ENCODE measurements at regions not wholly inside any gene's neighbourhood (a gene's known extent, or its start where the extent isn't known, plus 50 kb on each side); places are given as distances from the start of the nearest gene placed in this dataset.

- H3K4me2 ChIP-seq: no peak overlapping the region
- H3K36me3 ChIP-seq (ENCODE audit: insufficient read depth): no peaks in the 10 kb centered on the region
- TF ChIP-seq CTCF (conservative IDR thresholded peaks at IDR 0.05; ENCODE audit: low read depth, low read length): no peak
- H3K27ac ChIP-seq: no peak overlapping the region
- H3K79me2 ChIP-seq (ENCODE audit: insufficient read depth, low read depth): no peaks in the 10 kb centered on the region
- H4K20me1 ChIP-seq (ENCODE audit: insufficient read depth): no peaks in the 10 kb centered on the region
- no peaks in the 10 kb centered on the region for H3K27me3 ChIP-seq (ENCODE audit: insufficient read depth, low read depth)
- H3K4me1 ChIP-seq (ENCODE audit: low read depth, poor library complexity, severe bottlenecking): no peaks in the 10 kb centered on the region
- H3K4me3 ChIP-seq (IDR thresholded peaks at IDR 0.05; ENCODE audit: insufficient read depth, low read depth, low read length): no peak overlapping the region
- no peak overlapping the region for H3K9ac ChIP-seq
- H2AFZ ChIP-seq (ENCODE audit: low read depth): no peak overlapping the region
Measured at GRCh38 chr5:3845230-3845629, 249.6 kb downstream of the IRX1 start.

GRCh38 chr5:3852161-3852916 is 256.7 kb downstream of the IRX1 start:
- H3K79me2 ChIP-seq (ENCODE audit: insufficient read depth, low read depth): no peaks in the 10 kb centered on the region
- H3K4me3 ChIP-seq (IDR thresholded peaks at IDR 0.05; ENCODE audit: insufficient read depth, low read depth, low read length): no peak overlapping the region
- no peak overlapping the region for H2AFZ ChIP-seq (ENCODE audit: low read depth)
- H3K27me3 ChIP-seq (ENCODE audit: insufficient read depth, low read depth): no peaks in the 10 kb centered on the region
- no peak overlapping the region for H3K4me2 ChIP-seq
- H3K9ac ChIP-seq: no peak overlapping the region
- no peaks in the 10 kb centered on the region for H4K20me1 ChIP-seq (ENCODE audit: insufficient read depth)
- no peak for TF ChIP-seq CTCF (conservative IDR thresholded peaks at IDR 0.05; ENCODE audit: low read depth, low read length)
- no peaks in the 10 kb centered on the region for H3K36me3 ChIP-seq (ENCODE audit: insufficient read depth)
- H3K4me1 ChIP-seq (ENCODE audit: low read depth, poor library complexity, severe bottlenecking): no peaks in the 10 kb centered on the region
- no peak overlapping the region for H3K27ac ChIP-seq

- no peaks in the 10 kb centered on the region for H3K79me2 ChIP-seq (ENCODE audit: insufficient read depth, low read depth)
- H3K36me3 ChIP-seq (ENCODE audit: insufficient read depth): no peaks in the 10 kb centered on the region
- no peaks in the 10 kb centered on the region for H3K27me3 ChIP-seq (ENCODE audit: insufficient read depth, low read depth)
- H3K4me2 ChIP-seq: no peak overlapping the region
- H3K9ac ChIP-seq: no peak overlapping the region
- no peaks in the 10 kb centered on the region for H4K20me1 ChIP-seq (ENCODE audit: insufficient read depth)
- no peak for TF ChIP-seq CTCF (conservative IDR thresholded peaks at IDR 0.05; ENCODE audit: low read depth, low read length)
- no peaks in the 10 kb centered on the region for H3K4me1 ChIP-seq (ENCODE audit: low read depth, poor library complexity, severe bottlenecking)
- no peak overlapping the region for H3K4me3 ChIP-seq (IDR thresholded peaks at IDR 0.05; ENCODE audit: insufficient read depth, low read depth, low read length)
- H2AFZ ChIP-seq (ENCODE audit: low read depth): no peak overlapping the region
- H3K27ac ChIP-seq: no peak overlapping the region
Measured at GRCh38 chr5:3853362-3853761, 257.7 kb downstream of the IRX1 start.

GRCh38 chr5:3854188-3854821 is 258.7 kb downstream of the IRX1 start:
- H3K4me3 ChIP-seq (IDR thresholded peaks at IDR 0.05; ENCODE audit: insufficient read depth, low read depth, low read length): no peak overlapping the region
- no peak for TF ChIP-seq CTCF (conservative IDR thresholded peaks at IDR 0.05; ENCODE audit: low read depth, low read length)
- H3K27ac ChIP-seq: no peak overlapping the region
- H3K27me3 ChIP-seq (ENCODE audit: insufficient read depth, low read depth): no peaks in the 10 kb centered on the region
- no peaks in the 10 kb centered on the region for H3K4me1 ChIP-seq (ENCODE audit: low read depth, poor library complexity, severe bottlenecking)
- H3K36me3 ChIP-seq (ENCODE audit: insufficient read depth): no peaks in the 10 kb centered on the region
- no peaks in the 10 kb centered on the region for H4K20me1 ChIP-seq (ENCODE audit: insufficient read depth)
- no peaks in the 10 kb centered on the region for H3K79me2 ChIP-seq (ENCODE audit: insufficient read depth, low read depth)
- no peak overlapping the region for H3K4me2 ChIP-seq
- no peak overlapping the region for H2AFZ ChIP-seq (ENCODE audit: low read depth)
- H3K9ac ChIP-seq: no peak overlapping the region
